ENCODE measurements at regions not wholly inside any gene's neighbourhood (a gene's known extent, or its start where the extent isn't known, plus 50 kb on each side); places are given as distances from the start of the nearest gene placed in this dataset.

DNA sequence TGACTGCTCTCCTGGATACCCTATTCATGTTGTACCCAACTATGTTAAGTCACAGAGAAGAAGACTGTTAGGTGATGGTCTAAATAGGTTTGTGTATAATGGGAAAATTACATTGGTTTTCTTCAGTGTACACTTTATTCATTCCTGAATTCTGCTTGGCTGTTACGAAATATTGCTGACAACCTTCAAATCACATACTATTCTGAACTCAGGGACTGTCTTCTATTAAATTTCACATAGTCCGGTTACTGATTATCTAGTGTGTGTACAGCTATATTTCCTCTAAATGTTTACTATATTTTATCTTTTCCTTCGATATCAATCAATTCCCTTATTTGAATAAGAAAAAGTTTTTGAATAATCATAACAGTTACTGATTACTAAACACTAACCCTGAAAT is 1090.3 kb upstream of the CITED2 start:
- no peak for TF ChIP-seq POLR2A (IDR thresholded peaks at IDR 0.05)
- TF ChIP-seq, protein P1, sequence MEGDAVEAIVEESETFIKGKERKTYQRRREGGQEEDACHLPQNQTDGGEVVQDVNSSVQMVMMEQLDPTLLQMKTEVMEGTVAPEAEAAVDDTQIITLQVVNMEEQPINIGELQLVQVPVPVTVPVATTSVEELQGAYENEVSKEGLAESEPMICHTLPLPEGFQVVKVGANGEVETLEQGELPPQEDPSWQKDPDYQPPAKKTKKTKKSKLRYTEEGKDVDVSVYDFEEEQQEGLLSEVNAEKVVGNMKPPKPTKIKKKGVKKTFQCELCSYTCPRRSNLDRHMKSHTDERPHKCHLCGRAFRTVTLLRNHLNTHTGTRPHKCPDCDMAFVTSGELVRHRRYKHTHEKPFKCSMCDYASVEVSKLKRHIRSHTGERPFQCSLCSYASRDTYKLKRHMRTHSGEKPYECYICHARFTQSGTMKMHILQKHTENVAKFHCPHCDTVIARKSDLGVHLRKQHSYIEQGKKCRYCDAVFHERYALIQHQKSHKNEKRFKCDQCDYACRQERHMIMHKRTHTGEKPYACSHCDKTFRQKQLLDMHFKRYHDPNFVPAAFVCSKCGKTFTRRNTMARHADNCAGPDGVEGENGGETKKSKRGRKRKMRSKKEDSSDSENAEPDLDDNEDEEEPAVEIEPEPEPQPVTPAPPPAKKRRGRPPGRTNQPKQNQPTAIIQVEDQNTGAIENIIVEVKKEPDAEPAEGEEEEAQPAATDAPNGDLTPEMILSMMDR (IDR thresholded peaks at IDR 0.05 in 4 of 5, conservative IDR thresholded peaks at IDR 0.05 in 1 of 5) = no peak
